ENCODE measurements at regions not wholly inside any gene's neighbourhood (a gene's known extent, or its start where the extent isn't known, plus 50 kb on each side); places are given as distances from the start of the nearest gene placed in this dataset.
A peak's percentile ranks its signal among the peaks of the same experiment; 100 is the strongest.
"Not testable (repeated sequence)": the region's sequence is repeated elsewhere in the genome, so short reads cannot be mapped to it uniquely, and the experiment has no call there.

- DNase-seq (ENCODE audit: extremely low read depth, low read depth) = no peak
These were observed 605.8 kb upstream of the CDH11 start for GRCh38 chr16:65727534-65728137.

- DNase-seq (ENCODE audit: extremely low read depth, low read depth) = no peak
These were observed 603.4 kb upstream of the CDH11 start for GRCh38 chr16:65725156-65725845.

- no peak for DNase-seq (ENCODE audit: extremely low read depth, low read depth)
These were observed 600.6 kb upstream of the CDH11 start for GRCh38 chr16:65722429-65722828.

- no peak for DNase-seq (ENCODE audit: extremely low read depth, low read depth)
These were observed 596.0 kb upstream of the CDH11 start for GRCh38 chr16:65717846-65718245.

GRCh38 chr16:65716737-65717700 lies 595.2 kb upstream of the CDH11 start:
- no peak for DNase-seq (ENCODE audit: extremely low read depth, low read depth)

GRCh38 chr16:65713181-65713808 lies 591.4 kb upstream of the CDH11 start:
- no peak for DNase-seq (ENCODE audit: extremely low read depth, low read depth)

- DNase-seq (ENCODE audit: extremely low read depth, low read depth) = no peak
These were observed 588.2 kb upstream of the CDH11 start for GRCh38 chr16:65710107-65710506.

GRCh38 chr16:65704866-65705265 lies 583.0 kb upstream of the CDH11 start:
- peak; percentile 19 for DNase-seq (ENCODE audit: extremely low read depth, low read depth)

GRCh38 chr16:65702707-65703402 lies 581.0 kb upstream of the CDH11 start:
- DNase-seq (ENCODE audit: extremely low read depth, low read depth) = no peak

GRCh38 chr16:65700596-65700995 lies 578.7 kb upstream of the CDH11 start:
- DNase-seq (ENCODE audit: extremely low read depth, low read depth) = no peak

GRCh38 chr16:65698791-65699321 lies 577.0 kb upstream of the CDH11 start:
- DNase-seq (ENCODE audit: extremely low read depth, low read depth) = no peak

GRCh38 chr16:65697521-65697920 lies 575.7 kb upstream of the CDH11 start:
- DNase-seq (ENCODE audit: extremely low read depth, low read depth) = no peak

GRCh38 chr16:65697065-65697464 lies 575.2 kb upstream of the CDH11 start:
- peak; percentile 4 for DNase-seq (ENCODE audit: extremely low read depth, low read depth)

- not testable (repeated sequence) for DNase-seq (ENCODE audit: extremely low read depth, low read depth)
These were observed 570.0 kb upstream of the CDH11 start for GRCh38 chr16:65691846-65692245.

- DNase-seq (ENCODE audit: extremely low read depth, low read depth) = no peak
These were observed 567.9 kb upstream of the CDH11 start for GRCh38 chr16:65689726-65690125.

GRCh38 chr16:65688301-65688700 lies 566.4 kb upstream of the CDH11 start:
- DNase-seq (ENCODE audit: extremely low read depth, low read depth) = no peak

GRCh38 chr16:65684230-65684629 lies 562.4 kb upstream of the CDH11 start:
- no peak for DNase-seq (ENCODE audit: extremely low read depth, low read depth)

GRCh38 chr16:65681406-65681805 lies 559.5 kb upstream of the CDH11 start:
- no peak for DNase-seq (ENCODE audit: extremely low read depth, low read depth)

GRCh38 chr16:65679785-65680184 lies 557.9 kb upstream of the CDH11 start:
- DNase-seq (ENCODE audit: extremely low read depth, low read depth) = no peak

GRCh38 chr16:65675161-65675560 lies 553.3 kb upstream of the CDH11 start:
- no peak for DNase-seq (ENCODE audit: extremely low read depth, low read depth)

Measured in NCI-H460 (cell line).